ENCODE measurements at regions not wholly inside any gene's neighbourhood (a gene's known extent, or its start where the extent isn't known, plus 50 kb on each side); places are given as distances from the start of the nearest gene placed in this dataset.

GRCh38 chr20:51854921-51855320, 52.6 kb upstream of the SALL4 start:
- Histone ChIP-seq H3K27me3 (peaks cover 33% of the 10 kb centered on the region), H3K27ac (no peak overlapping the region), H3K4me1 (peaks cover 0 to 5% (median 2%) of the 10 kb centered on the region in 4 donors), H3K9me3 (no peaks in the 10 kb centered on the region), H3K36me3 (no peaks in the 10 kb centered on the region), H3K4me3 (no peak overlapping the region)
- TF ChIP-seq CTCF (IDR thresholded peaks at IDR 0.05) (no peak), EP300 (IDR thresholded peaks at IDR 0.05; ENCODE audit: low read depth) (no peak), POLR2A (IDR thresholded peaks at IDR 0.05) (no peak), POLR2AphosphoS5 (IDR thresholded peaks at IDR 0.05) (no peak)
- DNase-seq, result no peak
- intact Hi-C loops (cut with DNase I; ENCODE audit: low total_unique reads), result no loop called here
- 59 to 60% methylated on average over 3 to 6 of the region's 6 CpGs for WGBS, 2 donors (ENCODE audit: low coverage in 1 of 2)
- in situ Hi-C loops (cut with MboI; ENCODE audit: low pct_ligation_motif_present in 1 of 4, low pct_unique_long_range_greater_than_20kb in 1 of 4, low sequenced_read_pairs in 3 of 4), result no loop called here

Small RNA genes lying in the stretch of these regions (small RNA-seq; reads per million reads assigned to genes)
- gene RNU6-347P (0 reads per million in 4 donors), gene RNU7-6P (0 reads per million in 4 donors)

Measured in transverse colon (tissue), 4 donors.